ENCODE measurements at regions not wholly inside any gene's neighbourhood (a gene's known extent, or its start where the extent isn't known, plus 50 kb on each side); places are given as distances from the start of the nearest gene placed in this dataset.
"Not testable (repeated sequence)": the region's sequence is repeated elsewhere in the genome, so short reads cannot be mapped to it uniquely, and the experiment has no call there.

GRCh38 chrX:39690541-39691415 lies 407.0 kb downstream of the BCOR start:
- no peak for TF ChIP-seq CTCF (IDR thresholded peaks at IDR 0.05; ENCODE audit: low read depth, low read length)
- no peak for DNase-seq (ENCODE audit: extremely low read depth, low read depth)

GRCh38 chrX:39691724-39692123 lies 406.0 kb downstream of the BCOR start:
- no peak for DNase-seq (ENCODE audit: extremely low read depth, low read depth)
- TF ChIP-seq CTCF (IDR thresholded peaks at IDR 0.05; ENCODE audit: low read depth, low read length), result no peak

GRCh38 chrX:39692796-39693195 lies 405.0 kb downstream of the BCOR start:
- TF ChIP-seq CTCF (IDR thresholded peaks at IDR 0.05; ENCODE audit: low read depth, low read length), result no peak
- no peak for DNase-seq (ENCODE audit: extremely low read depth, low read depth)

GRCh38 chrX:39693298-39693697 lies 404.5 kb downstream of the BCOR start:
- TF ChIP-seq CTCF (IDR thresholded peaks at IDR 0.05; ENCODE audit: low read depth, low read length), result no peak
- no peak for DNase-seq (ENCODE audit: extremely low read depth, low read depth)

- DNase-seq (ENCODE audit: extremely low read depth, low read depth), result not testable (repeated sequence)
Observed at GRCh38 chrX:39702636-39703035, 395.1 kb downstream of the BCOR start.

GRCh38 chrX:39703307-39703706 lies 394.5 kb downstream of the BCOR start:
- no peak for DNase-seq (ENCODE audit: extremely low read depth, low read depth)
- no peak for TF ChIP-seq CTCF (IDR thresholded peaks at IDR 0.05; ENCODE audit: low read depth, low read length)

GRCh38 chrX:39704590-39704989 lies 393.2 kb downstream of the BCOR start:
- no peak for TF ChIP-seq CTCF (IDR thresholded peaks at IDR 0.05; ENCODE audit: low read depth, low read length)
- no peak for DNase-seq (ENCODE audit: extremely low read depth, low read depth)

- peak; percentile 47 for DNase-seq (ENCODE audit: extremely low read depth, low read depth)
- peak; percentile 54 for TF ChIP-seq CTCF (IDR thresholded peaks at IDR 0.05; ENCODE audit: low read depth, low read length)
Observed at GRCh38 chrX:39705290-39705689, 392.5 kb downstream of the BCOR start.

Measured in AG09319 (cell line).